Panc1 (cell line): ENCODE measurements at regions not wholly inside any gene's neighbourhood (a gene's known extent, or its start where the extent isn't known, plus 50 kb on each side); places are given as distances from the start of the nearest gene placed in this dataset.

Source experiments
- ATAC-seq: fragments of 200-7000 bp; cut with Tn5 transposase; 2 replicates; pipeline ENCODE4 v1.9.1; 2020; ENCODE audit warnings: mild to moderate bottlenecking, moderate library complexity
- BruUV-seq: library from RNA; stranded (reverse); fragments of 400-500 nt; replicated peaks from 2 replicates; lab custom pipeline; 2021; lab: Mats Ljungman, UMichigan
- CTCF ChIA-PET: fragments of 300-600 bp; sonication (Branson Sonifier 250); formaldehyde crosslinking; loops from one replicate; lab custom pipeline; 2022; ENCODE audit warnings: antibody characterized with exemption; lab: Charles Lee
- POLR2A ChIA-PET: fragments of 300-600 bp; sonication (Branson Sonifier 250); formaldehyde crosslinking; loops from one replicate; lab custom pipeline; 2022; ENCODE audit warnings: antibody characterized with exemption; lab: Charles Lee
- DNase-seq: peaks from one replicate; pipeline ENCODE4 v3.0.0-alpha.2; 2010; ENCODE audit warnings: low read depth, low spot score
- H3K27ac ChIP-seq: 2 replicates; pipeline ENCODE4 v1.5.1; 2011; ENCODE audit warnings: mild to moderate bottlenecking, low read length, inconsistent platforms
- H3K27me3 ChIP-seq: fragments of 200-500 bp; sonication (Bioruptor generic); 2 replicates; pipeline ENCODE4 v1.6.0; 2014; ENCODE audit warnings: low read length, inconsistent platforms; ENCODE audit not compliant: control insufficient read depth, insufficient read depth
- H3K36me3 ChIP-seq: fragments of 200-500 bp; sonication (Bioruptor generic); 2 replicates; pipeline ENCODE4 v1.5.1; 2014; ENCODE audit warnings: inconsistent platforms, mild to moderate bottlenecking, low read length, moderate library complexity; ENCODE audit not compliant: control insufficient read depth, insufficient read depth
- H3K4me1 ChIP-seq: 2 replicates; pipeline ENCODE4 v1.5.1; 2011; ENCODE audit warnings: inconsistent platforms, mild to moderate bottlenecking, low read length, moderate library complexity; ENCODE audit not compliant: control insufficient read depth, insufficient read depth
- H3K4me3 ChIP-seq, 2 experiments: 2 replicates each; pipeline ENCODE4 v1.5.1; 2011 to 2012; ENCODE audit warnings: low read depth in 2 of 2, low read length in 2 of 2, mild to moderate bottlenecking in 2 of 2, inconsistent platforms in 1 of 2, moderate library complexity in 1 of 2
- H3K9me3 ChIP-seq: fragments of 200-500 bp; sonication (Bioruptor generic); 2 replicates; pipeline ENCODE4 v1.5.1; 2014; ENCODE audit warnings: low read depth, mild to moderate bottlenecking, inconsistent platforms, low read length, moderate library complexity; ENCODE audit not compliant: control insufficient read depth, insufficient read depth
- POLR2AphosphoS5 ChIP-seq: IDR thresholded peaks from 2 replicates; pipeline ENCODE4 v1.6.1; 2012; ENCODE audit warnings: mild to moderate bottlenecking, low read depth, low read length, moderate library complexity
- SIN3A ChIP-seq: IDR thresholded peaks from 2 replicates; pipeline ENCODE4 v1.6.1; 2012; ENCODE audit warnings: low read depth, mild to moderate bottlenecking, low read length, moderate library complexity, borderline replicate concordance; ENCODE audit not compliant: insufficient read depth
- TCF7L2 ChIP-seq: IDR thresholded peaks from 2 replicates; pipeline ENCODE4 v1.6.1; 2011; ENCODE audit warnings: mild to moderate bottlenecking, low read depth, low read length, inconsistent platforms
- in situ Hi-C: cut with HindIII; loops from 2 replicates; pipeline ENCODE4 v1.10.0; 2016; ENCODE audit warnings: low sequenced_read_pairs, low pct_unique_long_range_greater_than_20kb
- intact Hi-C: fragments of 100-400 bp; cut with micrococcal nuclease; formaldehyde crosslinking; loops from one replicate; pipeline ENCODE4 v1.10.0; 2022; ENCODE audit not compliant: unreplicated experiment
- TF ChIP-seq, protein P1 (sequence below), 2 experiments: IDR thresholded peaks; 2 replicates each; pipeline ENCODE4 v1.6.1; 2011 to 2012; ENCODE audit warnings: low read depth in 2 of 2, control low read depth in 1 of 2, low read length in 1 of 2, mild to moderate bottlenecking in 1 of 2, moderate library complexity in 1 of 2; ENCODE audit not compliant: insufficient read depth in 1 of 2
- TF ChIP-seq, protein P2 (sequence below): fragments of 450-650 bp; IDR thresholded peaks from 2 replicates; pipeline ENCODE4 v1.5.1; 2017; ENCODE audit warnings: mild to moderate bottlenecking

DNA sequence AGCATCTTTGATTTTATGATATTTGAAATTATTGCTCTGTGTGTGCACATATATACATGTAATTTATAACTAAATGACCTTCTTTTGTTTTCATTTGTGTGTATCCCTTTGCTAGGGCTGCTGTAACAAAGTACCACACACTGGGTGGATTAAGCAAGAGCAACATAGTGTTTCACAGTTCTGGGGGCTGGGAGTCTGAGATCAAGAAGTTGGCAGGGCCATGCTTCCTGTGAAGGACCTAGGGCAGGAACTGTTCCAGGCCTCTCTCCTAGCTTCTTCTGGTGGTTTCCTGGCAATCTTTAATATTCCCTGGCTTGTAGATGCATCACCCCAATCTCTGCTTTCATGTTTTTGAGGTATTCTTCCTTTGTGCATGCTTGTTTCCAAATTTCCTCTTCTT lies 1043.9 kb downstream of the TSN start:
- no TSS peak for BruUV-seq
- POLR2A ChIA-PET, result no interaction called here
- CTCF ChIA-PET, result no interaction called here

GRCh38 chr2:122800781-122801180 lies 1045.3 kb downstream of the TSN start:
- POLR2A ChIA-PET, result no interaction called here
- intact Hi-C loops (no loop called here), in situ Hi-C loops (no loop called here)
- ATAC-seq, result no peak
- H3K27ac ChIP-seq, result no peak overlapping the region
- no peak for DNase-seq
- no peaks in the 10 kb centered on the region for H3K27me3 ChIP-seq
- H3K4me3 ChIP-seq, result no peak overlapping the region
- no peak for TF ChIP-seq SIN3A
- TF ChIP-seq, protein P1, sequence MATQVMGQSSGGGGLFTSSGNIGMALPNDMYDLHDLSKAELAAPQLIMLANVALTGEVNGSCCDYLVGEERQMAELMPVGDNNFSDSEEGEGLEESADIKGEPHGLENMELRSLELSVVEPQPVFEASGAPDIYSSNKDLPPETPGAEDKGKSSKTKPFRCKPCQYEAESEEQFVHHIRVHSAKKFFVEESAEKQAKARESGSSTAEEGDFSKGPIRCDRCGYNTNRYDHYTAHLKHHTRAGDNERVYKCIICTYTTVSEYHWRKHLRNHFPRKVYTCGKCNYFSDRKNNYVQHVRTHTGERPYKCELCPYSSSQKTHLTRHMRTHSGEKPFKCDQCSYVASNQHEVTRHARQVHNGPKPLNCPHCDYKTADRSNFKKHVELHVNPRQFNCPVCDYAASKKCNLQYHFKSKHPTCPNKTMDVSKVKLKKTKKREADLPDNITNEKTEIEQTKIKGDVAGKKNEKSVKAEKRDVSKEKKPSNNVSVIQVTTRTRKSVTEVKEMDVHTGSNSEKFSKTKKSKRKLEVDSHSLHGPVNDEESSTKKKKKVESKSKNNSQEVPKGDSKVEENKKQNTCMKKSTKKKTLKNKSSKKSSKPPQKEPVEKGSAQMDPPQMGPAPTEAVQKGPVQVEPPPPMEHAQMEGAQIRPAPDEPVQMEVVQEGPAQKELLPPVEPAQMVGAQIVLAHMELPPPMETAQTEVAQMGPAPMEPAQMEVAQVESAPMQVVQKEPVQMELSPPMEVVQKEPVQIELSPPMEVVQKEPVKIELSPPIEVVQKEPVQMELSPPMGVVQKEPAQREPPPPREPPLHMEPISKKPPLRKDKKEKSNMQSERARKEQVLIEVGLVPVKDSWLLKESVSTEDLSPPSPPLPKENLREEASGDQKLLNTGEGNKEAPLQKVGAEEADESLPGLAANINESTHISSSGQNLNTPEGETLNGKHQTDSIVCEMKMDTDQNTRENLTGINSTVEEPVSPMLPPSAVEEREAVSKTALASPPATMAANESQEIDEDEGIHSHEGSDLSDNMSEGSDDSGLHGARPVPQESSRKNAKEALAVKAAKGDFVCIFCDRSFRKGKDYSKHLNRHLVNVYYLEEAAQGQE (IDR thresholded peaks at IDR 0.05; ENCODE audit: insufficient read depth in 1 of 2, low read depth in 2 of 2, low read length in 1 of 2), result no peak
- TF ChIP-seq, protein P2, sequence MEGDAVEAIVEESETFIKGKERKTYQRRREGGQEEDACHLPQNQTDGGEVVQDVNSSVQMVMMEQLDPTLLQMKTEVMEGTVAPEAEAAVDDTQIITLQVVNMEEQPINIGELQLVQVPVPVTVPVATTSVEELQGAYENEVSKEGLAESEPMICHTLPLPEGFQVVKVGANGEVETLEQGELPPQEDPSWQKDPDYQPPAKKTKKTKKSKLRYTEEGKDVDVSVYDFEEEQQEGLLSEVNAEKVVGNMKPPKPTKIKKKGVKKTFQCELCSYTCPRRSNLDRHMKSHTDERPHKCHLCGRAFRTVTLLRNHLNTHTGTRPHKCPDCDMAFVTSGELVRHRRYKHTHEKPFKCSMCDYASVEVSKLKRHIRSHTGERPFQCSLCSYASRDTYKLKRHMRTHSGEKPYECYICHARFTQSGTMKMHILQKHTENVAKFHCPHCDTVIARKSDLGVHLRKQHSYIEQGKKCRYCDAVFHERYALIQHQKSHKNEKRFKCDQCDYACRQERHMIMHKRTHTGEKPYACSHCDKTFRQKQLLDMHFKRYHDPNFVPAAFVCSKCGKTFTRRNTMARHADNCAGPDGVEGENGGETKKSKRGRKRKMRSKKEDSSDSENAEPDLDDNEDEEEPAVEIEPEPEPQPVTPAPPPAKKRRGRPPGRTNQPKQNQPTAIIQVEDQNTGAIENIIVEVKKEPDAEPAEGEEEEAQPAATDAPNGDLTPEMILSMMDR, result no peak
- no peak for TF ChIP-seq TCF7L2
- TF ChIP-seq POLR2AphosphoS5, result no peak
- no TSS peak for BruUV-seq
- H3K36me3 ChIP-seq, result no peaks in the 10 kb centered on the region
- H3K9me3 ChIP-seq, result no peaks in the 10 kb centered on the region
- no peaks in the 10 kb centered on the region for H3K4me1 ChIP-seq
- CTCF ChIA-PET, result no interaction called here

More for the DNA sequence above, 1043.9 kb downstream of the TSN start:
- no peaks in the 10 kb centered on the region for H3K9me3 ChIP-seq
- H3K4me3 ChIP-seq, result no peak overlapping the region
- no peaks in the 10 kb centered on the region for H3K36me3 ChIP-seq
- intact Hi-C loops, result no loop called here
- ATAC-seq, result no peak
- no peak for DNase-seq
- no peaks in the 10 kb centered on the region for H3K4me1 ChIP-seq
- H3K27ac ChIP-seq, result no peak overlapping the region
- in situ Hi-C loops, result no loop called here
- no peaks in the 10 kb centered on the region for H3K27me3 ChIP-seq
- TF ChIP-seq SIN3A (no peak), TCF7L2 (no peak), POLR2AphosphoS5 (no peak)
- TF ChIP-seq, protein P2, result no peak
- TF ChIP-seq, protein P1 (IDR thresholded peaks at IDR 0.05; ENCODE audit: insufficient read depth in 1 of 2, low read depth in 2 of 2, low read length in 1 of 2), result no peak
